ENCODE measurements at regions not wholly inside any gene's neighbourhood (a gene's known extent, or its start where the extent isn't known, plus 50 kb on each side); places are given as distances from the start of the nearest gene placed in this dataset.
"Not testable (repeated sequence)": the region's sequence is repeated elsewhere in the genome, so short reads cannot be mapped to it uniquely, and the experiment has no call there.

DNA sequence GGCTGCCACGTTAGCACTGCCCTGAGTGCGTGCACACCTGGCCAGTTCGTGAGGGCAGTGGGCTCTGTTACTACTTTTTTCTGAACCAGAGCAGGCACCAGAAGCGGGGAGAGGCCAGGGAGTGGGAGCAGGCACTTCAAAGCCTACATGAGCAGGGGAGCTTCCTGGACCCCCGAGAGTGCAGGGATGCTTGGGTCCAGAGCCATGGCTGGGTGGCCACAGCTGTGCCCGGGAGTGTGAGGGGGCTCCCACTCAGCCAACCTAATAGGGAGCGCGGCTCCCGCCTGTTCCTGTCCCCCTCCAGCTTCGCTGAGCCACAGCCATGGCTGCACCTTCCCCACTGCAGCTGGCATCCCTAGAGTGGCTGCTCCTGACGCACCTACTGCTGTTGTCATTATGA lies 1423.3 kb downstream of the SI start:
- DNase-seq (ENCODE audit: low spot score): no peak

DNA sequence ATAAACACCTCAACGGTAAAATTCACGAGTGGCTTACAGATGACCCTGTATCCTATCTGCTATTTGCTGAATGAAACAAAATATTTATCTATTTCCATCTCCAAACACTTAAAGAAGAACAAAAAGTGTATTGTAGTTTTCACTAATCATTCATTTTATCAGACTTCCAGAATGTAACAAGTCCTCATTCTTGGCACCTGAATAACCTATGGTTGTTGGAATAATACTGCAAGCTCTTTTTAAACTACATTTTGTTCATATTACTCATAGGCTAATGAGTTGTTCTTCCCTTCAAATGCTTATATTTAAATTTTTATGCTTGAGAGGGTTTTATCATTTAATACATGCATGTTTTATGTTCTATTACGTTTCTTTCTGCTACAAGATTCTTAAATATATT lies 1434.1 kb downstream of the SI start:
- no peak for DNase-seq (ENCODE audit: low spot score)

DNA sequence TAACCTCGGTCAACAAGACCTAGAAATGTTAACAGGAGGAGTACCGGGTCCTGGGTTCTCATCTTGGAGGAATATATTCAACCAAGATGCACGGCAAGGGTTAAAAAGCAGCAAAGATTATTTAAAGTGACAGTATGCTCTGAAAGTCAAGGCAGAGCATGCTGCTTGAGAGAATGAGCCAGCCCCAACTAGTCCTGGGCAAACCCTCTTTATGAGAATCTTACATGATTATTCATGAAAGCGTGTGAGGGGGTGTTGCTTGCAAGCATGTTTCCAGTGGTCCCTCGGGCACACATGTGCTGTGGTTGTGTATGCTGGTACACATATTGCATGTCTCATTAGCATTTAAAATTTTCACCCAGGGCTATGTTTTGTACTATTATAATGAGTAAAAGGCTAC lies 1445.6 kb downstream of the SI start:
- DNase-seq (ENCODE audit: low spot score): no peak

DNA sequence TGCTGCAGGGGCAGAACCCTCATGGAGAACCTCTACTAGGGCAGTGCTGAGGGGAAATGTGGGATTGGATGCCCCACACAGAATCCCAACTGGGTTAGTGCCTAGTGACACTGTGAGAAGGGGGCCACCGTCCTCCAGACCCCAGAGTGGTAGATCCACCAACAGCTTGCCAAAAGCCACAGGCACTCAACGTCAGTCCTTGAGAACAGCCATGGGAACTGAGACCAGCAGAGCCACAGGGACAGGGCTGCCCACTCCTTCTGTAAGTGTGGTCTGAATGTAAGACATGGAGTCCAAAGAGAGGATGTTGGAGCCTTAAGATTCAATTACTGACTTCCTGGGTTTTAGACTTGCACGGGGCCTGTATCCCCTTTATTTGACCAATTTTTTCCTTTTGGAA lies 1451.5 kb downstream of the SI start:
- DNase-seq (ENCODE audit: low spot score): no peak

DNA sequence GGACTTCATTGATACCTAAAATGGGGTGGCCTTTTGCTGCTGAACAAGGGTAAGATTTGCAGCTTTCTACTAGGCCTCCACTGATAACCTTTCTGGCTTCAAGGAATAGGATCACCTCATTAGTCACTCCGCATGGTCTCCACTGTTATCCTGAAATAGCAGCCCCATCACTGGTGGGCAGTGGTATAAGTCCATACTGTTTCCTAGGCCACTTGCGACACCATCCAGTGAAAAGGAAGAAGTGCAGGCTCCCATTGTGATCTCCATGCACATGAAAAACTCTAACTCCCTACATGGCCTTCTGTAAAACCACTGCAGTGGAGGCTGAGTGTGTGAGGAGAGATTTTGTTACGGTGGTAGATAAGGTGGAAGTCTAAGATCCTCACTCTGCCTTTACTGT lies 1455.9 kb downstream of the SI start:
- no peak for DNase-seq (ENCODE audit: low spot score)

DNA sequence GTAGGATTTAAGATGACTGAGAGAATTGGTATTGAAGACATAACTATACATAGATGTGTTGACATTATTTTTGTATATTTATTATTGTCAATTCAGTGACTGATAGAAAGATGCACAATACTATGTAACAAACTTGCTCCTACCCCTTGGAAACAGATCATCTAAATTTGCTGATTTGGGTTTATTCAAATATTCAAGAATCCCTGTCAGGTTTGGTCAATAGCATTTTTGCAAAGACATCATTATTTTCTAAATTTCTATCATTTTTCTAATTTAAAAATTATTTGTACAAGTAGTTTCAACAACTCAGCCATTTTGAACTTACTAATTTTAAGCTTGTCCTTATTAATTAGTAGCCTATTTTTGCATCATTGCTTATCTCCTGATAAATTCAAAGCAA lies 1463.4 kb downstream of the SI start:
- no peak for DNase-seq (ENCODE audit: low spot score)

DNA sequence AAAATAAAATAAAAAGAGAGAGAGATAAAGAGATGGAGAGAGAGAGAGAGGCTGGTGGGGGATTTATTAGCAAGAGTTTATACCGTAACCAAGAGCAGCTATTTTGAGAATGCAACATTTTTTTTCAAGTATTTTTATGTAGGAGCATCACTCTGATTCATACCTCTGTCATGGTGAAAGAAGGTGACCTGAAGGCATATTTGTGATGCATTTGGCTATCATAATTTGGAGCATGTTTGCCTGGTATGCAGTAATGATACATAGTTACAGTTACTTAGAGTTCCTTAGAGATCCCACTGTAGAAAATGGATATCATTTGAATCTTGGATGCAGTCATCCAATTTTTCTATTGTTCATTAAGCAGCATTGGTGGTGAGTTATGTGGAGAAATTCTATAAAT lies 1472.4 kb downstream of the SI start:
- no peak for DNase-seq (ENCODE audit: low spot score)

DNA sequence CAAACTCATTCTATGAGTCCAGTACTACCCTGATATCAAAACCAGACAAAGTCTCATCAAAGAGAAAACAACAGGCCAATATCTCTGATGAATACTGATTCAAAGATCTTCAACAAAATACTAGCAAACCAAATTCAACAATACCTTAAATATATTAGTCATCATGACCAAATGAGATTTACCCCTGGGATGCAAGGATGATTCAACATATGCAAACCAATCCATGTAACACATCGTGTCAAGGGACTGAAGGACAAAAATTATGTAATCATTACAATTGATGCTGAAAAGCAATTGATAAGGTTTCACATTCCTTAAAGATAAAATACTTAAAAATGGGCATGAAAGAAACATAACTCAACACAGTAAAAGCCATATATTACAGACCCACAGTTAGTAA lies 1476.9 kb downstream of the SI start:
- no peak for DNase-seq (ENCODE audit: low spot score)

DNA sequence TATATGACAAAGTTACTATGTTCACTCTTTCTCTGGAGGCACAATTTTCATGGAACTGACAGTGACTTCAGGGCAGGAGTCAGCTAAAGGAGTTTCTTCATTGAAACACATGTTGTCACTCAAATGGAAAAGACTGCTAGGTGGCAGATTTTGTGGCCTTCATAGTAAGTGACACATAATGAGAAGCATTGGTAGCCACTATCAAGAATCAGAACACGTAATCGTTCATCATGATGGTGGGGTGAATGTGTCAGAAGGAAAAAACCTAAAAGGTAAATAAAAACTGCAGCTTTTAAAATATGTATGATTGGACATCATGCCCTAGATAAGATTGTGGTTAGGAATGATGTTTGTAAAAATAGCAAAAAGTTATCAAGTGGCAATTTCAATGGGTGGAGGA lies 1491.0 kb downstream of the SI start:
- DNase-seq (ENCODE audit: low spot score): no peak

DNA sequence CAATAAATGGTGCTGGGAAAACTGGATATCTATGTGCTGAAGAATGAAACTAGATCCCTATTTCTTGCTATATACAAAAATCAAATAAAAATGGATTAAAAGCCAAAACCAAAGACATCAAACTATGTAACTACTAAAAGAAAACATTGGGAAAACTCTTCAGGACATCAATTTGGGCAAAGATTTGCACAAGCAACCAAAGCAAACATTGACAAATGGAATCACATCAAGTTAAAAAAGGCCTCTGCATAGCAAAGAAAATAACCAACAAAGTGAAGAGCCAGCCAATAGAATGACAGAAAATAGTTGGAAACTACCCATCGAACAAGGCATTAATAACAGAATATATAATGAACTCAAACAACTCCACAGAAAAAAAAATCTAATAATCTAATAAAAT lies 1495.3 kb downstream of the SI start:
- DNase-seq (ENCODE audit: low spot score): no peak

DNA sequence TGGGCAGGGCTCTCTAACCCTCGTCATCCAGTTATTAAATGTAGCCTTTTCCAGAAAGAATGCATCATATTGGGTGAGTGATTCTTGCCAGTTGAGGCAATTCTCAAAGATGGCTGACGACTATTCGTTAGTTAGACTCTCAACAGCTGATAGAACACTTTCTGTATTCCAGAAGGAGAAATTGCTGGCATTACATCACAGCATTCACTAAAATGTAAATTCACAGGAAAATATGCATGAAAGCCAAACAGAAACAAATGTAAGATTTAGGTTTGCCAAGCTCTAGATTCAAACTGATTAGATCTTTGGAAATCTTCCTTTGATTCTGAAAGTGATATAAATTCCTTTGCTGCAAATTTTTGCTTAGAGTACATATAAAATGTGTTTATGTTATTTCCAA lies 1501.0 kb downstream of the SI start:
- no peak for DNase-seq (ENCODE audit: low spot score)

DNA sequence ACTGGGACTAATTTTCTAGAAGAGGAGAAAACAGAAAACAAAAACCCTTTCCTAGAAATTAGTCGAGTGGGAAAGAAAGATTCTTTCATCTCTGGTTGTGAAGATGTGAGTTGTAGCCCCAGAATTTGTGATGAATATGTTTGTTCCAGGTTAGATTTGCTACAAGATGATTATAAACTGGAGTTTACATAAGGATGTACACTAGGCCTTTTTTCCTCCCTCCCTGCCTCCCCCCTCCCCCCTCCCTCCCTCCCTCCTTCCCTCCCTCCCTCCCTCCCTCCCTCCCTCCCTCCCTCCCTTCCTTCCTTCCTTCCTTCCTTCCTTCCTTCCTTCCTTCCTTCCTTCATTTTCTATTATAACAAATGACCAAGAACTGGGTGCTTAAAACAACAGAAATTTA lies 1502.0 kb downstream of the SI start:
- no peak for DNase-seq (ENCODE audit: low spot score)

DNA sequence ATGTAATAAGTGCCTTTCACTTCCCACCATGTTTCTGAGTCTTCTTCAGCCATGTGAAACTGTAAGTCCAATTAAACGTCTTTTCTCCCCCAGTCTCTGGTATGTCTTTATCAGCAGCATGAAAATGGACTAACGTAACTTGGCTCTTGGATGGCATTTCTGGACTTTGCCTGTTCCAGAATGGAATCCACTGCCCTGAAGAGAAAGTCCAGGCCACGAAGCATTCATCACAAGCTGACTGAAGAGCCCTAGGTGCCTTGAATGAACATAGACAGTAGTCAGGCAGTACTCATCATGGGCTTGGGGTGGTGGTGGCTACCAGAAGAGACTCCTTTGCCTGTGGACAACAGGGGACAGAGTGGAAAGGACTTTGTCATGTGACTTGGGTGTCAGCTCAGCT lies 1505.0 kb downstream of the SI start:
- DNase-seq (ENCODE audit: low spot score): no peak

DNA sequence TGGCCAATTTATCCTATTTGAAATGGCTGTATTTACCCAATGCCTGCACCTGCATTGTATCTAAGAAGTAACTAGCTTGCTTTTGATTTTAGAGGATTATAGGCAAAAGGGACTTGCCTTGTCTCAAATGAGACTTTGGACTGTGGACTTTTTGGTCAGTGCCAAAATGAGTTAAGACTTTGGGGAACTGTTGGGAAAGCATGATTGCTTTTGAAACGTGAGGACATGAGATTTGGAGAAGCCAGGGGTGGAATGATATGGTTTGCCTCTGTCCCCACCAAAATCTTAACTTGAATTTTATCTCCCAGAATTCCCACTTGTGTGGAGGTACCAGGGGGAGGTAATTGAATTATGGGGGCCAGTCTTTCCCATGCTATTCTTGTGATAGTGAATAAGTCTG lies 1505.4 kb downstream of the SI start:
- no peak for DNase-seq (ENCODE audit: low spot score)

DNA sequence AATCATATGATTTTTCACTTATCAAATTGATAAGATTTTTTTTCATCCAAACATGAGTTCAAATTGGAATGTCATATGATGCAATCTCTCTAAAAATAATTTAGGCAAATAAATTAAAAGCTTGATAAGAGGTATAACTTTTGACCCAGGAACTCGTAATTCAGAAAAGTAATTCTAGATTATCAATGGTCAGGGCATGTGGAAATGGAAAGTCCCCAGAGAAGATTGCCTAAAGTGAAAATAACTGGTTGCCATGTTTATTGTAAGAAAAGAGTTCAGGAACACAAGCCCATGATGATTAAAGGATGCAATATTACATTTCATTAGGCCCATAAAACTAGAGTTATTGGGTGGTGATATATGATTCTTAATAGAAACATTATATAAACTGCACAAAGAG lies 1514.8 kb downstream of the SI start:
- no peak for DNase-seq (ENCODE audit: low spot score)

DNA sequence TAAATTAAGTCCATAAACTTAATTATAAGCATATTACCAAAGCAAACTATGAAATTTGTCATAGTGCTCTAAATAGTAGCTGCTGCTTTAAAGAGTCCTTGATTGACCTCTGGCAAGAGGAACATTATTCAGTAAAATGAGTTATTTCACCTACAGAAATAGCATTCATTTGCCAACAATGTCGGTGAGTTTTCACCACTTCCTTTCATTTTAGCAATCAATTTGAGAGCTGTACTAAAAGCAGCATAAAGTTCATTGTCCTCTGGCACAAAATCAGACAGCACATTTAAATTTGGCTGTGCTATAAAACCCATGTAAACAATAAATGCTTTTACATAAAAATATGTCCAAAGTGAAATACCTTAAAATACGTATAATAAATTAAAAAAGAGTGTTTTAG lies 1515.7 kb downstream of the SI start:
- DNase-seq (ENCODE audit: low spot score): no peak

DNA sequence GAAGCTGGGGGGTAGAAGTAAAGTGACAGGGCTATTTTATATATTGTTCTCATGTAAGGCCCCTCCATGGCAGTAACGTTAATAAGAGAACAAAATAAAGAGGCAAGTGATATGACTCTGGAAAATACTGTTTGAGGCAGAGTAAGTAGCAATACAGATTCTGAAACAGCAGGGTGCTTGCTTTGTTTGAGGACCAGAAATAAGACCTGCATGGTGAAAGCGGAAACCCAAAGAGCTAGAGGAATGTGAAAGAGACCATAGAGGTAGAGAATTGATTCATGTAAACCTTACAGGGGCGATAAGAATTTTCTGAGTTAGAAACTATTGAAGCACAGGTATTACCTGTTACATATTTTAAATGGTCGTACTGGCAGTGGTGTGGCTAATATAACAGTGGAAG lies 1517.1 kb downstream of the SI start:
- DNase-seq (ENCODE audit: low spot score): no peak

DNA sequence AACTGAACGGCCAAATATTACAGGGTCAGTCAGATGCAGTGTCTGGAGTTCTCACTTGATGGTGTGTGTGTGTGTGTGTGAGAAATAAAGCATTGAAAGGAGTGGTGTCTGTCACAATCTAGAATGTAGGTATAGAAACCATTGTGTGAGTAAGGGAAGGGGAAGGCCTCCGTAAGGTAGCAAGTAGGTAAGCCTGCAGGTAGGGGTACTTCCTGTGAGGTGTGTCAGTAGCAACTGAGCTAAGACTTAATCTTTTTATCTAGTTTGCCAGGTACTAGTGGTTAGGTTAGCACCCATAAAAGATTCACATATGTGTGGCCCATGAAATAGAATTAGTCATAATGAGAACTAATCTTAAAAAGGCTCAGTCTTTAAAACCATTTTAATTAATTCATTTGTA lies 1517.8 kb downstream of the SI start:
- DNase-seq (ENCODE audit: low spot score): no peak

DNA sequence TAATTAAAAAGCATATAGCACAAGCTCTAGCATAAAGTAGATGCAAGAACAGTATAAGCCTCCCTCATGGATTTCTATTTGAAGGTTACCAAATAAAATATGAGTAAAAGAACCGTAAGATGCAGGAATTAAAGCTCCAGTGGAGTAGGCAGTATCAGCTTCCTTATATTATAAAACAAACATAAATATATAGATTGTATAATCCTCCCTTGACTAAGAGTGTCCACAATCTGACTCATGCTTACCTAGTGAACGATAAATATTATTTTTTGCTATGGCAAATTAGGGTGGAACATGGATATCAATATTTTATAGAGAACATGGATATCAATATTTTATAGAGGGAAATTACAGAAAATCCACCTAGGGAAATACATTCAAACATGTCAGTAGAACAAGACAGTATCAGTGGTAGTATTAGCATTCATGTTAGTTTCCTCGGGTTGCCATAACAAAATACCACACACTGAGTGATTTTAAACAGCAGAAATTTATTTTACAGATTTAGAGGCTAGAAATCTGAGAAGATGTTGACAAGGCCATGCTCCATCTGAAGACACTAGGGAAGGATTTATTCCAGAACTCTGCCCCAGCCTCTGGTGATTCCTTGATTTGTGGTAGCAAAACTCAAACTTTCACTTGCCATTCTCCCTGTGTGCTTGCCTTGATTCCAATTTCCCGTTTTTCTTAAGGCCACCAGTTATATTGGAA lies 1521.3 kb downstream of the SI start:
- DNase-seq (ENCODE audit: low spot score): no peak

DNA sequence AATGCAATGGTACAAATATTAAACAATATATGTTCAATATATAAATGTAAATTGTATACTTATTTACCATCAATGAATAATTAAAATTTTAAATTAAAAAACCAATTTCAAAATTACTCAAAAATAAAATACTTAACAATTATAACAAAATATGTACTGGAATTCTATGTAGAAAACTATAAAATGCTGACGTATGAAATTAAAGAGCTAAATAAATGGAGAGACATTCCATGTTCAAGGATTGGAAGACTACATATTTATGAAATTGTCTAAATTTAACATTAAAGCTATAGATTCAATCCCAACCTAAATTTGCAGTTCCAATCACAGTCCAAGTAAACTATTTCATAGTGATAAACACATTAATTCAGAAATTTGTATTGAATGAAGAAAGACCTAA lies 1522.4 kb downstream of the SI start:
- DNase-seq (ENCODE audit: low spot score): no peak

DNA sequence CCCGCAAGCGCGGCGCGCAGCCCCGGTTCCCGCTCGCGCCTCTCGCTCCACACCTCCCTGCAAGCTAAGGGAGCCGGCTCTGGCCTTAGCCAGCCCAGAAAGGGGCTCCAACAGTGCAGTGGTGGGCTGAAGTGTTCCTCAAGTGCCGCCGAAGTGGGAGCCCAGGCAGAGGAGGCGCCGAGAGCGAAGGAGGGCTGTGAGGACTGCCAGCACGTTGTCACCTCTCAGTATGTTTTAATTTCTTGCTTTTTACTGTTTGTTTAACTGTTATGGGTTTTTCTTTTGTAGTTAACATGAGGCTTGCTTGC lies 1525.7 kb downstream of the SI start:
- DNase-seq (ENCODE audit: low spot score): no peak

DNA sequence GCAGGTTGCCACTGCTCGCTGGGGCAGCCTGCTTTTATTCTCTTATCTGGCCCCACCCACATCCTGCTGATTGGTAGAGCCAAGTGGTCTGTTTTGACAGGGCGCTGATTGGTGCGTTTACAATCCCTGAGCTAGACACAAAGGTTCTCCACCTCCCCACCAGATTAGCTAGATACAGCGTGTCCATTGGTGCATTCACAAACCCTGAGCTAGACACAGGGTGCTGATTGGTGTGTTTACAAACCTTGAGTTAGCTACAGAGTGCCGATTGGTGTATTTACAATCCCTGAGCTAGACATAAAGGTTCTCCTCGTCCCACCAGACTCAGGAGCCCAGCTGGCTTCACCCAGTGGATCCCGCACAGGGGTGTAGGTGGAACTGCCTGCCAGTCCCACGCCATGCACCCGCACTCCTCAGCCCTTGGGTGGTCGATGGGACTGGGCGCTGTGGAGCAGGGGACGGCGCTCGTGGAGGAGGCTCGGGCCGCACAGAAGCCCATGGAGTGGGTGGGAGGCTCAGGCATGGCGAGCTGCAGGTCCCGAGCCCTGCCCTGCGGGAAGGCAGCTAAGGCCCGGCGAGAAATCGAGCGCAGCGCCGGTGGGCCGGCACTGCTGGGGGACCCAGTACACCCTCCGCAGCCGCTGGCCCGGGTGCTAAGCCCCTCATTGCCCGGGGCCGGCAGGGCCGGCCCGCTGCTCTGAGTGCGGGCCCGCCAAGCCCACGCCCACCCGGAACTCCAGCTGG lies 1526.2 kb downstream of the SI start:
- not testable (repeated sequence) for DNase-seq (ENCODE audit: low spot score)

DNA sequence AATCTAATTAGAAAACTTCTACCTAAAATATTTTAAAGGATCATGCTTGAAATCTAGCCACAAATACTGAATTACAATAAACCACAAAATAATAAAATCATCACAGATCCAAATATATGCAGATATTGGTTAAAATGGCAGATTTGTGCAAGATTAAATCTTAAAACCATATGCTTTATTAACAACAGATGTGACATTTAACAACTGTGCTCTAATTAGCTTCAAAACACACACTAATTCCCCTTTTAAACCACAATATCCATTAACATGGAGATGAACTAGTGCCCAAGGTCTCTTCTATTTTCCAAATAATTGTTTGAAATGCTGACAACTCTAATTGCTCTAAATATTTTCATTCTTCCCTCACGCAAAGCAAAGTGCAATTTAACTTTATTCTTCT lies 1530.3 kb downstream of the SI start:
- no peak for DNase-seq (ENCODE audit: low spot score)

DNA sequence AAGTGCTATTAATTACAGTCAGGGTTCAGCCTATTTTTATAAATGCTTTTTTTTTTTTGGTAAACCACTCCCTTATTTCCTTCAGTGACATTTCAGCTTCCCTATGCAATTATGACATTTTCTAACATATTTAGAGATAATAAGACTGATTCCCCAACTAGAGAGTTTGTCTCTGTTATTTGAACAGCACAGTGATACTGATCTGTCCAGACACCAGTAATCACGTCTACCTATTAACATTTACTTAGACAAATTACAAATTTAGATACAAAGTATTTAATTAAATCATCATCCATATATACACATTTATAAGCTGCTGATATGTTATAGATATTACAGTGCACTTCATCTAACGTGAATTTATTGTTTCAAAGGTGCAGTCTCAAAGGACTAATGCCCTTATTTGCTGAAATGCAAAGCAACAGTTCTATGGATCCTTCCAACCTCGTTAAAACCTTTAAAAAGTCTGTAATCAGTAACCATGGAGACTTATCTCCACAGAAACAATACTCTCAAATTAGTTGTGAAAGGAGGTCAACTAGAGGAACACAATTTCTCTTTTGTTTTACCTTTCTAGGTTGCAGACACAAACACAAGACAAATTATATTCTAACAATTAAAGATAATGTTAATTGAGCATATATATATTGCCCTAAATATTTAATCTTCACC lies 1531.1 kb downstream of the SI start:
- no peak for DNase-seq (ENCODE audit: low spot score)

All from AG20443 (cell line).